ENCODE measurements at regions not wholly inside any gene's neighbourhood (a gene's known extent, or its start where the extent isn't known, plus 50 kb on each side); places are given as distances from the start of the nearest gene placed in this dataset.

DNA sequence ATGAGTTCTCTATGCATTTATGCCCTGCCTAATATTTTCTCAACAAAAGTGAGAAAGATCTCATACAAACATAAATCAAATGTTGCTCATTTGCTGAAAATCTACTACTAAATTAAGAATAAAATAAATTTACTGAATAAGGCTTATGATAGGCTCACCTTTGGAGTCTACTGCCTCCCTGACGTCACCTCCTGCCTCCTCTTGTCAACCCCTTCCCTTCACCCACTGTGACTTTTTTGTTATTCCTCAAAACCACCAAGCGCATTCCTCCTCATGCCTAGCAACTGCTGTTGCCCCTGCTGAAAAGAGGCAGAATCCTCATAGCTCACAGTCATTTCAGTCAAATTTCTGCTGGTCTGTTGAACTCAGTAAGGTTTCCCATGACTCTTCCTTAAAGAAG is 2422.2 kb downstream of the TP53TG3F start:
- no peak for DNase-seq (ENCODE audit: low read depth)
- H3K4me3 ChIP-seq (ENCODE audit: low read depth, low read length) = no peak overlapping the region
- no peaks in the 10 kb centered on the region for H3K27me3 ChIP-seq (ENCODE audit: control insufficient read depth, insufficient read depth, low read length)
- CTCF ChIA-PET = no interaction called here
- H3K36me3 ChIP-seq (ENCODE audit: control insufficient read depth, insufficient read depth, low read length) = no peaks in the 10 kb centered on the region
- POLR2A ChIA-PET = no interaction called here
- TF ChIP-seq, protein P1, sequence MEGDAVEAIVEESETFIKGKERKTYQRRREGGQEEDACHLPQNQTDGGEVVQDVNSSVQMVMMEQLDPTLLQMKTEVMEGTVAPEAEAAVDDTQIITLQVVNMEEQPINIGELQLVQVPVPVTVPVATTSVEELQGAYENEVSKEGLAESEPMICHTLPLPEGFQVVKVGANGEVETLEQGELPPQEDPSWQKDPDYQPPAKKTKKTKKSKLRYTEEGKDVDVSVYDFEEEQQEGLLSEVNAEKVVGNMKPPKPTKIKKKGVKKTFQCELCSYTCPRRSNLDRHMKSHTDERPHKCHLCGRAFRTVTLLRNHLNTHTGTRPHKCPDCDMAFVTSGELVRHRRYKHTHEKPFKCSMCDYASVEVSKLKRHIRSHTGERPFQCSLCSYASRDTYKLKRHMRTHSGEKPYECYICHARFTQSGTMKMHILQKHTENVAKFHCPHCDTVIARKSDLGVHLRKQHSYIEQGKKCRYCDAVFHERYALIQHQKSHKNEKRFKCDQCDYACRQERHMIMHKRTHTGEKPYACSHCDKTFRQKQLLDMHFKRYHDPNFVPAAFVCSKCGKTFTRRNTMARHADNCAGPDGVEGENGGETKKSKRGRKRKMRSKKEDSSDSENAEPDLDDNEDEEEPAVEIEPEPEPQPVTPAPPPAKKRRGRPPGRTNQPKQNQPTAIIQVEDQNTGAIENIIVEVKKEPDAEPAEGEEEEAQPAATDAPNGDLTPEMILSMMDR (IDR thresholded peaks at IDR 0.05; ENCODE audit: insufficient read depth, low read depth, low read length) = no peak

DNA sequence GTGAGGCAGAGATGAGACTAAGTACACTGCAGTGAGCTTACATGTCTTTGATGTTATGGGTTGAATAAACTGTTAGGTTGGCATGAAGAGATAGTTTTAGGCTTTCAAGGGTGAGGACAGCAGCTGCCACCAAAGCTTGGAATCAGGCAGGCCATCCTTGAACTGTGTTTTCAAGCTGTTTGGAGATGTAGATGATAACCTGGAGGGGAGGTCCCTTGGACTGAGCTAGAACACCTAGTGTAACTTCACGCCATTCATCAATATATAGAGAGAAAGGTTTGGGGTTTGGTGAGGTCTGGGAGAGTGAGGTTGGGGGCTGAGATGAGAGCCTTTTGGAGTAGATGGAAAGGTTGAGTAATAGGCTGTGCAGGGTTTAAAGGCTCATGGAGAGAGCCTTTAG is 2447.0 kb downstream of the TP53TG3F start:
- CTCF ChIA-PET = no interaction called here
- TF ChIP-seq, protein P1 (IDR thresholded peaks at IDR 0.05; ENCODE audit: insufficient read depth, low read depth, low read length) = no peak
- no peak for DNase-seq (ENCODE audit: low read depth)
- Histone ChIP-seq H3K36me3 (ENCODE audit: control insufficient read depth, insufficient read depth, low read length) (no peaks in the 10 kb centered on the region), H3K4me3 (ENCODE audit: low read depth, low read length) (no peak overlapping the region), H3K27me3 (ENCODE audit: control insufficient read depth, insufficient read depth, low read length) (no peaks in the 10 kb centered on the region)
- POLR2A ChIA-PET = no interaction called here

DNA sequence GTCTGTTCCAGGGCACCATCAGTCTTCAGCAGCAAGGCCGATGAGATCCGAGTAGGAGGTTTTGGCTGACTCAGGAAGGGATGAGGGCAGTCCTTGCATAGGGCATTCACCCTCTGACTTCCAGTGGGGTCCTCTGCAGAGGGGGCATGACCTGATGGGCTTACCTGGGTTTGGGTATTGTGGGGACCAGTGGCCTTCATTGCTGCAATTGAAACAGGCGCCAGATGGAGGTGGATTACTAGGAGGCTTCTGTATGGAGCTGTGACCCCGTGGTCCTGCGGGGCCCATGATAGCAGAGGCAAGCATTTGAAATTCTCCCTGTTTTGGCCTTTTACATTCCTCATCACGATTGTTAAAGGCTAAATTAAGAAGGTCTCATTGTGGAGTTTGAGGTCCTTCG is 2448.7 kb downstream of the TP53TG3F start:
- DNase-seq (ENCODE audit: low read depth) = no peak
- POLR2A ChIA-PET = no interaction called here
- Histone ChIP-seq H3K27me3 (ENCODE audit: control insufficient read depth, insufficient read depth, low read length) (no peaks in the 10 kb centered on the region), H3K4me3 (ENCODE audit: low read depth, low read length) (no peak overlapping the region), H3K36me3 (ENCODE audit: control insufficient read depth, insufficient read depth, low read length) (no peaks in the 10 kb centered on the region)
- TF ChIP-seq, protein P1 (IDR thresholded peaks at IDR 0.05; ENCODE audit: insufficient read depth, low read depth, low read length) = no peak
- CTCF ChIA-PET = no interaction called here

DNA sequence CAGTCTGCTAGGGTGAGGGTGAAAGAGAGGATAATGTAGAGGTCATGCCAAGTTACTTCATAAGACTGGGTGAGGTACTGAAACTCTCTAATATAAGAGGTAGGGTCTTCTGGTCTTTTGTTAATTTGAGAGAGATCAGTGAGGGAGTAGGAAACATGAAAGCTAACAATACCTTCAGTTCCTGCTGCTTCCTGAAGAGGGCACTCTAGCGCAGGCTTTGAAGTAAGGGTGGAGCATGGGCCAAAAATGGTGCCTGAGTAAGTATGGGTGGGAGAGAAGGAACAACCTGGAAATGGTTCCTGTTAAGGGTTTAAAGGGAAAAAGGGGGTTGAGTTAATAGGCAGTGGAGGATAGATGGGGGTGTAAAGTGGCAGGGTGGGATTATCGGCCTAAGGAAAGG is 2449.5 kb downstream of the TP53TG3F start:
- CTCF ChIA-PET = no interaction called here
- Histone ChIP-seq H3K27me3 (ENCODE audit: control insufficient read depth, insufficient read depth, low read length) (no peaks in the 10 kb centered on the region), H3K4me3 (ENCODE audit: low read depth, low read length) (no peak overlapping the region), H3K36me3 (ENCODE audit: control insufficient read depth, insufficient read depth, low read length) (no peaks in the 10 kb centered on the region)
- POLR2A ChIA-PET = no interaction called here
- TF ChIP-seq, protein P1 (IDR thresholded peaks at IDR 0.05; ENCODE audit: insufficient read depth, low read depth, low read length) = no peak
- DNase-seq (ENCODE audit: low read depth) = no peak

DNA sequence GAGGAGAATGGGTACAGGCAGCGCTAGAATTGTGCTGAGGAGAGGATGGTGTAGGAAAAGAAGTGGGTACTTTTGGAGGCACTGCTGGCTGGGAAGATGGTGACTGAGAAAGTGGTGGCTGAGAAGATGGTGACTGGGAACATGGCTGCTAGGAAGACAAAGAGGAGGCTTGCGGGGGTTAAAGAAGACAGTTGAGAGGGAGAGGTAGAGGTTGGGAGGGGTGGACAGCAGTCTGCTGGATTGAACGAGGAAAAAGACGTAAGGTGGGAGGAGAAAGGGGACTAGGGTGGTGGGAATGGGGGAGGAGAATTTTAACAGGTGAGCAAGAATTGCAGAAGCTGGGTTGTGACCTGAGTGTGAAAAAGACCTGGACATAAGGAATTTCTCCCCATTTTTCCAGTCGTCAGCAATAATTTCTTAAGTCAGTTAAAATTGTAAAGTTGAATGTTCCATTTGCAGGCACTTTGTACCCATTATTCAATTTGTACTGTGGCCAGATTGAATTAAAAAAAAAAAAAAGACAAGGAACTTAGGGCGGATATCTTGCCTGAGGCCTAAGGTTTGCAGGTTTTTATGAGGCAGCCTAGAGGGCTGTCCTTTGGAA is 2450.0 kb downstream of the TP53TG3F start:
- TF ChIP-seq, protein P1 (IDR thresholded peaks at IDR 0.05; ENCODE audit: insufficient read depth, low read depth, low read length) = no peak
- CTCF ChIA-PET = no interaction called here
- DNase-seq (ENCODE audit: low read depth) = no peak
- no peak overlapping the region for H3K4me3 ChIP-seq (ENCODE audit: low read depth, low read length)
- POLR2A ChIA-PET = no interaction called here
- no peaks in the 10 kb centered on the region for H3K27me3 ChIP-seq (ENCODE audit: control insufficient read depth, insufficient read depth, low read length)
- H3K36me3 ChIP-seq (ENCODE audit: control insufficient read depth, insufficient read depth, low read length) = no peaks in the 10 kb centered on the region
